DND-41 (cell line): ENCODE measurements at regions not wholly inside any gene's neighbourhood (a gene's known extent, or its start where the extent isn't known, plus 50 kb on each side); places are given as distances from the start of the nearest gene placed in this dataset.

ENCODE experiments used
- ATAC-seq: fragments of 200-7000 bp; cut with Tn5 transposase; 3 replicates; pipeline ENCODE4 v1.9.1; 2021; ENCODE audit warnings: low read depth; ENCODE audit not compliant: insufficient read depth
- DNase-seq: peaks from one replicate; pipeline ENCODE4 v3.0.0-alpha.2; 2020
- H2AFZ ChIP-seq: 2 replicates; pipeline ENCODE4 v1.6.0; 2012; ENCODE audit warnings: low read depth, low read length
- H3K27ac ChIP-seq: 2 replicates; pipeline ENCODE4 v1.5.1; 2012; ENCODE audit warnings: low read length, inconsistent platforms
- H3K27me3 ChIP-seq: fragments of 200-600 bp; sonication (generic); 2 replicates; pipeline ENCODE4 v1.6.0; 2012; ENCODE audit warnings: low read length, mild to moderate bottlenecking, inconsistent platforms; ENCODE audit not compliant: insufficient read depth, poor library complexity
- H3K36me3 ChIP-seq: 2 replicates; pipeline ENCODE4 v1.5.1; 2012; ENCODE audit warnings: low read length, inconsistent platforms; ENCODE audit not compliant: insufficient read depth
- H3K4me1 ChIP-seq: 2 replicates; pipeline ENCODE4 v1.5.1; 2012; ENCODE audit warnings: mild to moderate bottlenecking, low read length; ENCODE audit not compliant: insufficient read depth
- H3K4me2 ChIP-seq: 2 replicates; pipeline ENCODE4 v1.6.0; 2012; ENCODE audit warnings: mild to moderate bottlenecking, moderate library complexity, low read length, inconsistent platforms; ENCODE audit not compliant: insufficient read depth
- H3K4me3 ChIP-seq, 2 experiments: fragments of 200-600 bp in 1 of 2; shearing (Covaris generic) in 1 of 2; 2 replicates each; pipeline ENCODE4 v1.5.1; 2012 to 2016; ENCODE audit warnings: inconsistent platforms in 2 of 2, low read length in 2 of 2, mild to moderate bottlenecking in 2 of 2, low read depth in 1 of 2, moderate library complexity in 1 of 2
- H3K79me2 ChIP-seq: 2 replicates; pipeline ENCODE4 v1.6.0; 2012; ENCODE audit warnings: low read length, inconsistent platforms; ENCODE audit not compliant: insufficient read depth
- H3K9ac ChIP-seq: 2 replicates; pipeline ENCODE4 v1.6.0; 2012; ENCODE audit warnings: low read depth, mild to moderate bottlenecking, inconsistent platforms, low read length, moderate library complexity
- H3K9me3 ChIP-seq: 2 replicates; pipeline ENCODE4 v1.5.1; 2012; ENCODE audit warnings: low read length, moderate library complexity, mild to moderate bottlenecking, inconsistent platforms; ENCODE audit not compliant: insufficient read depth, severe bottlenecking
- H4K20me1 ChIP-seq: 2 replicates; pipeline ENCODE4 v1.6.0; 2012; ENCODE audit warnings: low read length; ENCODE audit not compliant: insufficient read depth
- EZH2 ChIP-seq: IDR thresholded peaks from 3 replicates; pipeline ENCODE4 v1.6.1; 2012; ENCODE audit warnings: borderline replicate concordance, low read depth, mild to moderate bottlenecking, moderate library complexity, low read length, inconsistent platforms; ENCODE audit not compliant: severe bottlenecking
- TF ChIP-seq, protein P1 (sequence below): IDR thresholded peaks from 2 replicates; pipeline ENCODE4 v1.5.1; 2012; ENCODE audit warnings: borderline replicate concordance, low read length, moderate library complexity, mild to moderate bottlenecking; ENCODE audit not compliant: poor library complexity, severe bottlenecking; ENCODE audit errors: extremely low read depth

GRCh38 chr5:103450333-103451061 lies 112.1 kb downstream of the NUDT12 start:
- no peaks in the 10 kb centered on the region for H3K4me1 ChIP-seq
- no peak for ATAC-seq
- no peaks in the 10 kb centered on the region for H3K79me2 ChIP-seq
- no peak overlapping the region for H3K9ac ChIP-seq
- H2AFZ ChIP-seq = no peak overlapping the region
- H3K27me3 ChIP-seq = no peaks in the 10 kb centered on the region
- no peaks in the 10 kb centered on the region for H3K9me3 ChIP-seq
- H3K27ac ChIP-seq = no peak overlapping the region
- H3K4me3 ChIP-seq = no peak overlapping the region
- TF ChIP-seq, protein P1, sequence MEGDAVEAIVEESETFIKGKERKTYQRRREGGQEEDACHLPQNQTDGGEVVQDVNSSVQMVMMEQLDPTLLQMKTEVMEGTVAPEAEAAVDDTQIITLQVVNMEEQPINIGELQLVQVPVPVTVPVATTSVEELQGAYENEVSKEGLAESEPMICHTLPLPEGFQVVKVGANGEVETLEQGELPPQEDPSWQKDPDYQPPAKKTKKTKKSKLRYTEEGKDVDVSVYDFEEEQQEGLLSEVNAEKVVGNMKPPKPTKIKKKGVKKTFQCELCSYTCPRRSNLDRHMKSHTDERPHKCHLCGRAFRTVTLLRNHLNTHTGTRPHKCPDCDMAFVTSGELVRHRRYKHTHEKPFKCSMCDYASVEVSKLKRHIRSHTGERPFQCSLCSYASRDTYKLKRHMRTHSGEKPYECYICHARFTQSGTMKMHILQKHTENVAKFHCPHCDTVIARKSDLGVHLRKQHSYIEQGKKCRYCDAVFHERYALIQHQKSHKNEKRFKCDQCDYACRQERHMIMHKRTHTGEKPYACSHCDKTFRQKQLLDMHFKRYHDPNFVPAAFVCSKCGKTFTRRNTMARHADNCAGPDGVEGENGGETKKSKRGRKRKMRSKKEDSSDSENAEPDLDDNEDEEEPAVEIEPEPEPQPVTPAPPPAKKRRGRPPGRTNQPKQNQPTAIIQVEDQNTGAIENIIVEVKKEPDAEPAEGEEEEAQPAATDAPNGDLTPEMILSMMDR = no peak
- no peak for TF ChIP-seq EZH2
- H3K36me3 ChIP-seq = no peaks in the 10 kb centered on the region
- H4K20me1 ChIP-seq = no peaks in the 10 kb centered on the region
- DNase-seq = no peak
- no peak overlapping the region for H3K4me2 ChIP-seq

DNA sequence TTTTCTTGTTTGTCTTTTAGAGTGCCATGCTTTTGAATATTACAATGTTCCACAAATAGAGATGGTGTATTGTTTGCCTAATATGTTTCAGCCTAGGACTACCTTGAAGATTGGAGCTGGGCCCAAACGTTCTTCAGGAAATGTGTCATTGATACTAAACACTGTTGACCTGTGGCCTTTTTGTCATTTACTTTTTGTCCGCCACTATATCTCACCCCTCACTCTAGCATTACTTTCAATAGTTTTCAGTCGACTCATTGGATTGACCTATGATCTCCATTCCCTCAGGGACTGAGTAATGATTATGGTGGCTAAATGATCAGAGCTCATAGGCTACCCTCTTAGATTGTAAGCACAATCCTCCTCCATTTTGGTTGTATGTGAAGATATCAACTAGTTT lies 115.8 kb downstream of the NUDT12 start:
- Histone ChIP-seq H3K79me2 (no peaks in the 10 kb centered on the region), H3K27ac (no peak overlapping the region), H3K36me3 (no peaks in the 10 kb centered on the region), H3K4me3 (no peak overlapping the region), H3K27me3 (no peaks in the 10 kb centered on the region), H3K9me3 (no peaks in the 10 kb centered on the region), H2AFZ (no peak overlapping the region), H3K4me2 (no peak overlapping the region), H4K20me1 (no peaks in the 10 kb centered on the region), H3K4me1 (peaks cover 10% of the 10 kb centered on the region), H3K9ac (no peak overlapping the region)
- TF ChIP-seq, protein P1 = no peak
- TF ChIP-seq EZH2 = no peak
- ATAC-seq (no peak), DNase-seq (no peak)

- DNase-seq (no peak), ATAC-seq (no peak)
- Histone ChIP-seq H3K27ac (no peak overlapping the region), H3K4me1 (peaks cover 10% of the 10 kb centered on the region), H3K27me3 (no peaks in the 10 kb centered on the region), H3K9me3 (no peaks in the 10 kb centered on the region), H3K36me3 (no peaks in the 10 kb centered on the region), H3K79me2 (no peaks in the 10 kb centered on the region), H3K4me3 (no peak overlapping the region), H3K4me2 (no peak overlapping the region), H3K9ac (no peak overlapping the region), H4K20me1 (no peaks in the 10 kb centered on the region), H2AFZ (peak overlapping the region; percentile 28; the same call in 1 of the 2 replicates)
- TF ChIP-seq EZH2 = no peak
- TF ChIP-seq, protein P1 = no peak
Measured at GRCh38 chr5:103445426-103446035, 117.1 kb downstream of the NUDT12 start.
